HEK293 (cell line): ENCODE measurements at regions not wholly inside any gene's neighbourhood (a gene's known extent, or its start where the extent isn't known, plus 50 kb on each side); places are given as distances from the start of the nearest gene placed in this dataset.

Source experiments
- CTCF ChIA-PET: fragments of 350-600 bp; formaldehyde crosslinking; extraction: SDS; loops from one replicate; lab custom pipeline; 2021; ENCODE audit warnings: antibody characterized with exemption; lab: Yijun Ruan, JAX
- POLR2A ChIA-PET: fragments of 300-600 bp; formaldehyde crosslinking; extraction: SDS; loops from one replicate; lab custom pipeline; 2020; ENCODE audit warnings: antibody characterized with exemption, inconsistent platforms; lab: Yijun Ruan, JAX
- H3K27ac ChIP-seq: fragments of 200-500 bp; sonication (Bioruptor generic); 2 replicates; pipeline ENCODE4 v1.5.1; 2014; ENCODE audit warnings: low read depth, low read length, control low read depth, inconsistent platforms; ENCODE audit errors: extremely low read depth
- H3K36me3 ChIP-seq, 2 experiments: fragments of 200-500 bp in 1 of 2; sonication (Bioruptor generic) in 1 of 2; 1 replicate in 1 of 2; 2 replicates in 1 of 2; pipeline ENCODE4 v1.5.1; 2014 to 2017; ENCODE audit warnings: inconsistent platforms in 2 of 2, low read length in 2 of 2; ENCODE audit not compliant: control insufficient read depth in 2 of 2, insufficient read depth in 1 of 2
- H3K4me1 ChIP-seq: fragments of 200-500 bp; sonication (Bioruptor generic); 2 replicates; pipeline ENCODE4 v1.5.1; 2014; ENCODE audit warnings: mild to moderate bottlenecking, low read length, inconsistent platforms; ENCODE audit not compliant: control insufficient read depth, insufficient read depth
- H3K4me3 ChIP-seq: 2 replicates; pipeline ENCODE4 v1.5.1; 2011; ENCODE audit warnings: low read depth, mild to moderate bottlenecking, control low read depth, low read length, moderate library complexity
- H3K9me3 ChIP-seq: fragments of 200-500 bp; sonication (Bioruptor generic); 2 replicates; pipeline ENCODE4 v1.5.1; 2014; ENCODE audit warnings: low read depth, low read length, inconsistent platforms; ENCODE audit not compliant: control insufficient read depth, insufficient read depth
- AEBP2 ChIP-seq: fragments of 450-650 bp; formaldehyde crosslinking; IDR thresholded peaks from 2 replicates; pipeline ENCODE4 v1.5.1; 2016; ENCODE audit warnings: missing biosample characterization, missing genetic modification characterization, borderline replicate concordance
- HOXC10 ChIP-seq: sonication (generic); formaldehyde crosslinking; IDR thresholded peaks from 2 replicates; pipeline ENCODE4 v1.8.1; 2023; ENCODE audit warnings: mild to moderate bottlenecking, missing genetic modification reagents
- RBAK ChIP-seq: fragments of 450-650 bp; formaldehyde crosslinking; IDR thresholded peaks from 2 replicates; pipeline ENCODE4 v1.5.1; 2016; ENCODE audit warnings: missing biosample characterization, missing genetic modification characterization
- SALL2 ChIP-seq: fragments of 450-650 bp; formaldehyde crosslinking; IDR thresholded peaks from 2 replicates; pipeline ENCODE4 v1.5.0; 2017; ENCODE audit warnings: missing biosample characterization, mild to moderate bottlenecking, missing genetic modification characterization, borderline replicate concordance
- SETDB1 ChIP-seq: IDR thresholded peaks from one replicate; pipeline ENCODE4 v1.6.1; 2017; ENCODE audit warnings: mild to moderate bottlenecking, low read length, moderate library complexity, mixed read lengths; ENCODE audit not compliant: insufficient read length
- ZFP69B ChIP-seq: fragments of 450-650 bp; formaldehyde crosslinking; IDR thresholded peaks from 2 replicates; pipeline ENCODE4 v1.5.1; 2016; ENCODE audit warnings: missing biosample characterization, missing genetic modification characterization
- ZNF16 ChIP-seq: fragments of 450-650 bp; formaldehyde crosslinking; IDR thresholded peaks from 2 replicates; pipeline ENCODE4 v1.5.1; 2016; ENCODE audit warnings: low read depth, missing biosample characterization, missing genetic modification characterization
- ZNF433 ChIP-seq: fragments of 450-650 bp; formaldehyde crosslinking; IDR thresholded peaks from 2 replicates; pipeline ENCODE4 v1.5.1; 2016; ENCODE audit warnings: missing biosample characterization, missing genetic modification characterization, low read depth
- ZNF610 ChIP-seq: fragments of 450-650 bp; formaldehyde crosslinking; IDR thresholded peaks from 2 replicates; pipeline ENCODE4 v1.5.1; 2016; ENCODE audit warnings: missing biosample characterization, missing genetic modification characterization, borderline replicate concordance
- ZNF658 ChIP-seq: fragments of 450-650 bp; formaldehyde crosslinking; IDR thresholded peaks from 2 replicates; pipeline ENCODE4; 2016; ENCODE audit warnings: missing biosample characterization, missing genetic modification characterization
- ZNF76 ChIP-seq: fragments of 450-650 bp; formaldehyde crosslinking; IDR thresholded peaks from 2 replicates; pipeline ENCODE4; 2016; ENCODE audit warnings: low read depth, missing biosample characterization, missing genetic modification characterization, borderline replicate concordance
- ZNF768 ChIP-seq: fragments of 450-650 bp; formaldehyde crosslinking; IDR thresholded peaks from 2 replicates; pipeline ENCODE4 v1.5.1; 2018; ENCODE audit warnings: missing biosample characterization, mild to moderate bottlenecking, missing genetic modification characterization
- ZNF776 ChIP-seq: fragments of 450-650 bp; formaldehyde crosslinking; IDR thresholded peaks from 2 replicates; pipeline ENCODE4 v1.5.0; 2017; ENCODE audit warnings: missing biosample characterization, missing genetic modification characterization, borderline replicate concordance
- ZNF791 ChIP-seq: fragments of 450-650 bp; formaldehyde crosslinking; IDR thresholded peaks from 2 replicates; pipeline ENCODE4 v1.5.1; 2016; ENCODE audit warnings: missing biosample characterization, missing genetic modification characterization
- ZSCAN18 ChIP-seq: fragments of 450-650 bp; formaldehyde crosslinking; IDR thresholded peaks from 2 replicates; pipeline ENCODE4 v1.5.1; 2016; ENCODE audit warnings: missing biosample characterization, missing genetic modification characterization
- TF ChIP-seq, protein P1 (sequence below): fragments of 450-650 bp; formaldehyde crosslinking; IDR thresholded peaks from 2 replicates; pipeline ENCODE4 v1.5.1; 2016; ENCODE audit warnings: missing biosample characterization, missing genetic modification characterization, low read depth
- TF ChIP-seq, protein P2 (sequence below): fragments of 450-650 bp; formaldehyde crosslinking; IDR thresholded peaks from 2 replicates; pipeline ENCODE4 v1.5.1; 2017; ENCODE audit warnings: missing biosample characterization, missing genetic modification characterization
- TF ChIP-seq, protein P3 (sequence below): fragments of 450-650 bp; formaldehyde crosslinking; IDR thresholded peaks from 2 replicates; pipeline ENCODE4 v1.5.1; 2016; ENCODE audit warnings: missing biosample characterization, missing genetic modification characterization, borderline replicate concordance
- TF ChIP-seq, protein P4 (sequence below): fragments of 450-650 bp; formaldehyde crosslinking; conservative IDR thresholded peaks from 2 replicates; pipeline ENCODE4 v1.5.1; 2016; ENCODE audit warnings: low read depth, missing biosample characterization, missing genetic modification characterization

DNA sequence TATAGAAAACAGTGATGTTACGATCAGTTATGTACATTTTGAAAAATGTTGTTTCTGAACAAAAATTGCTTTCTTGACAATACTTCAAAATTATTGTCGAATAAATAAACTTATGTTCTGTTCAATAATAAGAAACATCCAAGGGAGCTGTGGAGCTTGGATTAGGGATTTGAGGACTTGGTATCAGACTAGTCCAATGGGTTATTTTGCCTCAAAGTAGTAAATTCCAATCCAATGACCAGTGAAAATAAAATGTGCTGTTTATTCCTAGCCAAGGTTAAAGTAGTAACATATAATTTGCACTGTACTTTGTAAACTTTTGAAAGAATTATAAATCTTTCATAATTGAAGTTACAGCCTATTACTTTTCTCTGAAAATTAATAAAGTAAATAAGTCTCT lies 79.1 kb upstream of the IVNS1ABP start (continued):
- TF ChIP-seq AEBP2 (no peak), ZNF791 (no peak), SALL2 (tag by site-specific recombination) (no peak), ZNF768 (no peak)
- TF ChIP-seq, protein P1, sequence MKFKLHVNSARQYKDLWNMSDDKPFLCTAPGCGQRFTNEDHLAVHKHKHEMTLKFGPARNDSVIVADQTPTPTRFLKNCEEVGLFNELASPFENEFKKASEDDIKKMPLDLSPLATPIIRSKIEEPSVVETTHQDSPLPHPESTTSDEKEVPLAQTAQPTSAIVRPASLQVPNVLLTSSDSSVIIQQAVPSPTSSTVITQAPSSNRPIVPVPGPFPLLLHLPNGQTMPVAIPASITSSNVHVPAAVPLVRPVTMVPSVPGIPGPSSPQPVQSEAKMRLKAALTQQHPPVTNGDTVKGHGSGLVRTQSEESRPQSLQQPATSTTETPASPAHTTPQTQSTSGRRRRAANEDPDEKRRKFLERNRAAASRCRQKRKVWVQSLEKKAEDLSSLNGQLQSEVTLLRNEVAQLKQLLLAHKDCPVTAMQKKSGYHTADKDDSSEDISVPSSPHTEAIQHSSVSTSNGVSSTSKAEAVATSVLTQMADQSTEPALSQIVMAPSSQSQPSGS = no peak

DNA sequence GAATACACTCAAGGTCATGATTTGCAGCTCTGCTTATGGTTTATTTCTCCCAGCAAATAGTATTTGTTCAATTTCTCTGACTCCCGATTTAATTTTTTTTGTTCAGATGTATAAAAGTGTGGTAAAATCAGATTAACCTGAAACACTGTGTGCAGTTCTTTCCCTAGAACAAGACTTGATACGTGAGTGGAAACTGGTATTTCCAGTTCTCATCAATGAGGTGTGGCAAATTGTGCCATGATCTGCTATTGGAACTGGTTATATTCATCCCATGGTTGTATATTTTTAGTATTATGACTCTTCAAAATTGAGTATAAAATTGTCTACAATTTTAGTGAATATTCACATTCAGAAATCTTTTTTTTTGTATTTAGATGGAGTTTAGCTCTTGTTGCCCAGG lies 76.8 kb upstream of the IVNS1ABP start:
- no peaks in the 10 kb centered on the region for H3K9me3 ChIP-seq
- ChIA-PET CTCF (interaction anchor here (0.6 kb wide), 1 partner anchor 133 kb away, joined by 5 read pairs; no protein-coding TSS in a partner anchor), POLR2A (no interaction called here)
- H3K4me3 ChIP-seq = no peak overlapping the region
- H3K4me1 ChIP-seq = no peaks in the 10 kb centered on the region
- H3K27ac ChIP-seq = no peak overlapping the region
- no peaks in the 10 kb centered on the region for H3K36me3 ChIP-seq
- no peak for TF ChIP-seq ZFP69B (tag by site-specific recombination)
- no peak for TF ChIP-seq SETDB1
- TF ChIP-seq ZNF776 = no peak
- no peak for TF ChIP-seq ZNF791
- no peak for TF ChIP-seq ZSCAN18 (tag by site-specific recombination)
- no peak for TF ChIP-seq RBAK (tag by site-specific recombination)
- TF ChIP-seq, protein P2, sequence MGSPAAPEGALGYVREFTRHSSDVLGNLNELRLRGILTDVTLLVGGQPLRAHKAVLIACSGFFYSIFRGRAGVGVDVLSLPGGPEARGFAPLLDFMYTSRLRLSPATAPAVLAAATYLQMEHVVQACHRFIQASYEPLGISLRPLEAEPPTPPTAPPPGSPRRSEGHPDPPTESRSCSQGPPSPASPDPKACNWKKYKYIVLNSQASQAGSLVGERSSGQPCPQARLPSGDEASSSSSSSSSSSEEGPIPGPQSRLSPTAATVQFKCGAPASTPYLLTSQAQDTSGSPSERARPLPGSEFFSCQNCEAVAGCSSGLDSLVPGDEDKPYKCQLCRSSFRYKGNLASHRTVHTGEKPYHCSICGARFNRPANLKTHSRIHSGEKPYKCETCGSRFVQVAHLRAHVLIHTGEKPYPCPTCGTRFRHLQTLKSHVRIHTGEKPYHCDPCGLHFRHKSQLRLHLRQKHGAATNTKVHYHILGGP = no peak
- TF ChIP-seq, protein P3, sequence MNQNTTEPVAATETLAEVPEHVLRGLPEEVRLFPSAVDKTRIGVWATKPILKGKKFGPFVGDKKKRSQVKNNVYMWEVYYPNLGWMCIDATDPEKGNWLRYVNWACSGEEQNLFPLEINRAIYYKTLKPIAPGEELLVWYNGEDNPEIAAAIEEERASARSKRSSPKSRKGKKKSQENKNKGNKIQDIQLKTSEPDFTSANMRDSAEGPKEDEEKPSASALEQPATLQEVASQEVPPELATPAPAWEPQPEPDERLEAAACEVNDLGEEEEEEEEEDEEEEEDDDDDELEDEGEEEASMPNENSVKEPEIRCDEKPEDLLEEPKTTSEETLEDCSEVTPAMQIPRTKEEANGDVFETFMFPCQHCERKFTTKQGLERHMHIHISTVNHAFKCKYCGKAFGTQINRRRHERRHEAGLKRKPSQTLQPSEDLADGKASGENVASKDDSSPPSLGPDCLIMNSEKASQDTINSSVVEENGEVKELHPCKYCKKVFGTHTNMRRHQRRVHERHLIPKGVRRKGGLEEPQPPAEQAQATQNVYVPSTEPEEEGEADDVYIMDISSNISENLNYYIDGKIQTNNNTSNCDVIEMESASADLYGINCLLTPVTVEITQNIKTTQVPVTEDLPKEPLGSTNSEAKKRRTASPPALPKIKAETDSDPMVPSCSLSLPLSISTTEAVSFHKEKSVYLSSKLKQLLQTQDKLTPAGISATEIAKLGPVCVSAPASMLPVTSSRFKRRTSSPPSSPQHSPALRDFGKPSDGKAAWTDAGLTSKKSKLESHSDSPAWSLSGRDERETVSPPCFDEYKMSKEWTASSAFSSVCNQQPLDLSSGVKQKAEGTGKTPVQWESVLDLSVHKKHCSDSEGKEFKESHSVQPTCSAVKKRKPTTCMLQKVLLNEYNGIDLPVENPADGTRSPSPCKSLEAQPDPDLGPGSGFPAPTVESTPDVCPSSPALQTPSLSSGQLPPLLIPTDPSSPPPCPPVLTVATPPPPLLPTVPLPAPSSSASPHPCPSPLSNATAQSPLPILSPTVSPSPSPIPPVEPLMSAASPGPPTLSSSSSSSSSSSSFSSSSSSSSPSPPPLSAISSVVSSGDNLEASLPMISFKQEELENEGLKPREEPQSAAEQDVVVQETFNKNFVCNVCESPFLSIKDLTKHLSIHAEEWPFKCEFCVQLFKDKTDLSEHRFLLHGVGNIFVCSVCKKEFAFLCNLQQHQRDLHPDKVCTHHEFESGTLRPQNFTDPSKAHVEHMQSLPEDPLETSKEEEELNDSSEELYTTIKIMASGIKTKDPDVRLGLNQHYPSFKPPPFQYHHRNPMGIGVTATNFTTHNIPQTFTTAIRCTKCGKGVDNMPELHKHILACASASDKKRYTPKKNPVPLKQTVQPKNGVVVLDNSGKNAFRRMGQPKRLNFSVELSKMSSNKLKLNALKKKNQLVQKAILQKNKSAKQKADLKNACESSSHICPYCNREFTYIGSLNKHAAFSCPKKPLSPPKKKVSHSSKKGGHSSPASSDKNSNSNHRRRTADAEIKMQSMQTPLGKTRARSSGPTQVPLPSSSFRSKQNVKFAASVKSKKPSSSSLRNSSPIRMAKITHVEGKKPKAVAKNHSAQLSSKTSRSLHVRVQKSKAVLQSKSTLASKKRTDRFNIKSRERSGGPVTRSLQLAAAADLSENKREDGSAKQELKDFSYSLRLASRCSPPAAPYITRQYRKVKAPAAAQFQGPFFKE (tag by site-specific recombination) = no peak
- no peak for TF ChIP-seq HOXC10 (CRISPR knock-in tag)
- no peak for TF ChIP-seq ZNF16
- no peak for TF ChIP-seq ZNF610 (tag by site-specific recombination)
- no peak for TF ChIP-seq ZNF76
- TF ChIP-seq, protein P4, sequence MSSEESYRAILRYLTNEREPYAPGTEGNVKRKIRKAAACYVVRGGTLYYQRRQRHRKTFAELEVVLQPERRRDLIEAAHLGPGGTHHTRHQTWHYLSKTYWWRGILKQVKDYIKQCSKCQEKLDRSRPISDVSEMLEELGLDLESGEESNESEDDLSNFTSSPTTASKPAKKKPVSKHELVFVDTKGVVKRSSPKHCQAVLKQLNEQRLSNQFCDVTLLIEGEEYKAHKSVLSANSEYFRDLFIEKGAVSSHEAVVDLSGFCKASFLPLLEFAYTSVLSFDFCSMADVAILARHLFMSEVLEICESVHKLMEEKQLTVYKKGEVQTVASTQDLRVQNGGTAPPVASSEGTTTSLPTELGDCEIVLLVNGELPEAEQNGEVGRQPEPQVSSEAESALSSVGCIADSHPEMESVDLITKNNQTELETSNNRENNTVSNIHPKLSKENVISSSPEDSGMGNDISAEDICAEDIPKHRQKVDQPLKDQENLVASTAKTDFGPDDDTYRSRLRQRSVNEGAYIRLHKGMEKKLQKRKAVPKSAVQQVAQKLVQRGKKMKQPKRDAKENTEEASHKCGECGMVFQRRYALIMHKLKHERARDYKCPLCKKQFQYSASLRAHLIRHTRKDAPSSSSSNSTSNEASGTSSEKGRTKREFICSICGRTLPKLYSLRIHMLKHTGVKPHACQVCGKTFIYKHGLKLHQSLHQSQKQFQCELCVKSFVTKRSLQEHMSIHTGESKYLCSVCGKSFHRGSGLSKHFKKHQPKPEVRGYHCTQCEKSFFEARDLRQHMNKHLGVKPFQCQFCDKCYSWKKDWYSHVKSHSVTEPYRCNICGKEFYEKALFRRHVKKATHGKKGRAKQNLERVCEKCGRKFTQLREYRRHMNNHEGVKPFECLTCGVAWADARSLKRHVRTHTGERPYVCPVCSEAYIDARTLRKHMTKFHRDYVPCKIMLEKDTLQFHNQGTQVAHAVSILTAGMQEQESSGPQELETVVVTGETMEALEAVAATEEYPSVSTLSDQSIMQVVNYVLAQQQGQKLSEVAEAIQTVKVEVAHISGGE (tag by site-specific recombination) = no peak
- no peak for TF ChIP-seq ZNF433
- TF ChIP-seq ZNF658 = no peak
- TF ChIP-seq AEBP2 = no peak
